Neural progenitor cell (in vitro differentiated cells): ENCODE measurements at regions not wholly inside any gene's neighbourhood (a gene's known extent, or its start where the extent isn't known, plus 50 kb on each side); places are given as distances from the start of the nearest gene placed in this dataset.

Source experiments
- DNase-seq: peaks from one replicate; pipeline ENCODE4 v3.0.0-alpha.2; 2016; ENCODE audit warnings: low spot score
- H2AFZ ChIP-seq: fragments of 200-600 bp; sonication (generic); replicated peaks from 2 replicates; pipeline ENCODE4 v1.6.1; 2016; ENCODE audit warnings: antibody characterized with exemption
- H3F3A ChIP-seq: fragments of 200-600 bp; sonication (generic); 2 replicates; pipeline ENCODE4 v1.6.1; 2016; ENCODE audit warnings: antibody characterized with exemption, low read depth
- H3K27ac ChIP-seq: fragments of 200-600 bp; sonication (generic); 2 replicates; pipeline ENCODE4 v1.5.1; 2016; ENCODE audit warnings: mild to moderate bottlenecking
- H3K27me3 ChIP-seq: fragments of 200-600 bp; sonication (generic); 2 replicates; pipeline ENCODE4 v1.6.1; 2016; ENCODE audit warnings: mild to moderate bottlenecking, moderate library complexity
- H3K36me3 ChIP-seq: fragments of 200-600 bp; sonication (generic); 2 replicates; pipeline ENCODE4 v1.5.1; 2016
- H3K4me1 ChIP-seq: fragments of 200-600 bp; sonication (generic); 2 replicates; pipeline ENCODE4 v1.6.1; 2016; ENCODE audit warnings: mixed run types
- H3K4me2 ChIP-seq: fragments of 200-600 bp; sonication (generic); 2 replicates; pipeline ENCODE4 v1.6.1; 2016
- H3K4me3 ChIP-seq: fragments of 200-600 bp; sonication (generic); 2 replicates; pipeline ENCODE4 v1.5.1; 2016
- H3K79me2 ChIP-seq: fragments of 200-600 bp; sonication (generic); 2 replicates; pipeline ENCODE4 v1.6.1; 2016; ENCODE audit warnings: low read depth
- H3K9ac ChIP-seq: fragments of 200-600 bp; sonication (generic); 2 replicates; pipeline ENCODE4 v1.6.1; 2016
- H3K9me3 ChIP-seq: fragments of 200-600 bp; sonication (generic); 2 replicates; pipeline ENCODE4 v1.5.1; 2016; ENCODE audit warnings: low read depth
- H4K20me1 ChIP-seq: fragments of 200-600 bp; sonication (generic); 2 replicates; pipeline ENCODE4 v1.6.1; 2016; ENCODE audit warnings: low read depth
- H3K27ac Mint-ChIP-seq: 3 replicates; pipeline ENCODE4 v1.8.0; 2021; ENCODE audit warnings: mixed read lengths
- H3K27me3 Mint-ChIP-seq: 2 replicates; pipeline ENCODE4 v1.8.0; 2022; ENCODE audit warnings: low read depth, mild to moderate bottlenecking, inconsistent platforms, moderate library complexity, mixed read lengths; ENCODE audit not compliant: insufficient read depth
- H3K36me3 Mint-ChIP-seq: 3 replicates; pipeline ENCODE4 v1.8.0; 2021; ENCODE audit warnings: mixed read lengths
- H3K4me1 Mint-ChIP-seq: 3 replicates; pipeline ENCODE4 v1.8.0; 2021; ENCODE audit warnings: mixed read lengths
- H3K4me3 Mint-ChIP-seq: 3 replicates; pipeline ENCODE4 v1.8.0; 2021; ENCODE audit warnings: mild to moderate bottlenecking, moderate library complexity, mixed read lengths
- H3K9me3 Mint-ChIP-seq: 3 replicates; pipeline ENCODE4 v1.8.0; 2020; ENCODE audit warnings: mixed read lengths
- CTCF ChIP-seq: fragments of 200-600 bp; sonication (generic); IDR thresholded peaks from 2 replicates; pipeline ENCODE4 v1.5.1; 2017; ENCODE audit warnings: antibody characterized with exemption, mild to moderate bottlenecking
- EZH2 ChIP-seq: fragments of 200-600 bp; sonication (generic); IDR thresholded peaks from 2 replicates; pipeline ENCODE4 v1.6.1; 2017; ENCODE audit warnings: antibody characterized with exemption, mild to moderate bottlenecking, moderate library complexity
- EZH2phosphoT487 ChIP-seq: fragments of 200-600 bp; sonication (generic); IDR thresholded peaks from 2 replicates; pipeline ENCODE4 v1.6.1; 2017; ENCODE audit warnings: antibody characterized with exemption

GRCh38 chr5:35408146-35408545 is 177.9 kb upstream of the PRLR start:
- H3K9ac ChIP-seq = no peak overlapping the region
- H3K27ac ChIP-seq = no peak overlapping the region
- H4K20me1 ChIP-seq = no peaks in the 10 kb centered on the region
- Mint-ChIP-seq H3K4me1 (no peaks in the 10 kb centered on the region), H3K27me3 (peaks cover 3% of the 10 kb centered on the region), H3K9me3 (no peaks in the 10 kb centered on the region), H3K36me3 (no peaks in the 10 kb centered on the region), H3K27ac (no peak overlapping the region), H3K4me3 (no peak overlapping the region)
- TF ChIP-seq CTCF (no peak), EZH2phosphoT487 (no peak), EZH2 (no peak)
- DNase-seq = no peak
- no peaks in the 10 kb centered on the region for H3F3A ChIP-seq
- H2AFZ ChIP-seq = no peak overlapping the region
- no peaks in the 10 kb centered on the region for H3K9me3 ChIP-seq
- H3K27me3 ChIP-seq = no peaks in the 10 kb centered on the region
- no peaks in the 10 kb centered on the region for H3K79me2 ChIP-seq
- H3K4me3 ChIP-seq = no peak overlapping the region
- H3K4me2 ChIP-seq = no peak overlapping the region
- no peaks in the 10 kb centered on the region for H3K4me1 ChIP-seq
- H3K36me3 ChIP-seq = no peaks in the 10 kb centered on the region

GRCh38 chr5:35407697-35408096 is 177.4 kb upstream of the PRLR start:
- Mint-ChIP-seq H3K36me3 (no peaks in the 10 kb centered on the region), H3K27ac (no peak overlapping the region), H3K4me3 (no peak overlapping the region), H3K27me3 (peaks cover 3% of the 10 kb centered on the region), H3K4me1 (no peaks in the 10 kb centered on the region), H3K9me3 (no peaks in the 10 kb centered on the region)
- Histone ChIP-seq H3K9me3 (no peaks in the 10 kb centered on the region), H3K27me3 (no peaks in the 10 kb centered on the region), H4K20me1 (no peaks in the 10 kb centered on the region), H3K27ac (no peak overlapping the region), H3K36me3 (no peaks in the 10 kb centered on the region), H3F3A (no peaks in the 10 kb centered on the region), H3K9ac (no peak overlapping the region), H3K4me3 (no peak overlapping the region), H2AFZ (no peak overlapping the region), H3K4me2 (no peak overlapping the region), H3K4me1 (no peaks in the 10 kb centered on the region), H3K79me2 (no peaks in the 10 kb centered on the region)
- DNase-seq = no peak
- no peak for TF ChIP-seq EZH2phosphoT487
- no peak for TF ChIP-seq EZH2
- no peak for TF ChIP-seq CTCF

- TF ChIP-seq EZH2phosphoT487 (no peak), EZH2 (no peak), CTCF (no peak)
- peaks cover 3% of the 10 kb centered on the region for H3K27me3 Mint-ChIP-seq
Observed at GRCh38 chr5:35405938-35406337, 175.7 kb upstream of the PRLR start.

More at GRCh38 chr5:35405938-35406337, 175.7 kb upstream of the PRLR start:
- H3K4me2 ChIP-seq = no peak overlapping the region
- H3K9me3 ChIP-seq = no peaks in the 10 kb centered on the region
- H3K4me3 ChIP-seq = no peak overlapping the region
- Mint-ChIP-seq H3K9me3 (no peaks in the 10 kb centered on the region), H3K36me3 (no peaks in the 10 kb centered on the region), H3K4me3 (no peak overlapping the region), H3K4me1 (no peaks in the 10 kb centered on the region), H3K27ac (no peak overlapping the region)
- H3F3A ChIP-seq = no peaks in the 10 kb centered on the region
- H3K27me3 ChIP-seq = no peaks in the 10 kb centered on the region
- no peak overlapping the region for H3K27ac ChIP-seq
- no peaks in the 10 kb centered on the region for H3K79me2 ChIP-seq
- no peaks in the 10 kb centered on the region for H3K36me3 ChIP-seq
- H4K20me1 ChIP-seq = no peaks in the 10 kb centered on the region
- H3K9ac ChIP-seq = no peak overlapping the region
- no peaks in the 10 kb centered on the region for H3K4me1 ChIP-seq
- H2AFZ ChIP-seq = no peak overlapping the region
- no peak for DNase-seq
